Liver (tissue), 8 donors: ENCODE measurements at regions not wholly inside any gene's neighbourhood (a gene's known extent, or its start where the extent isn't known, plus 50 kb on each side); places are given as distances from the start of the nearest gene placed in this dataset.

Experiments used
- DNase-seq: peaks from one replicate; pipeline ENCODE4 v3.0.0-alpha.2; 2017; ENCODE audit warnings: low spot score
- H3K27ac ChIP-seq, 2 donors: one replicate each; pipeline ENCODE4 v1.7.0; 2013; ENCODE audit warnings: inconsistent platforms in 2 of 2, low read length in 2 of 2, control low read depth in 1 of 2, low read depth in 1 of 2, mild to moderate bottlenecking in 1 of 2
- H3K27me3 ChIP-seq, 4 donors: one replicate each; pipeline versions ENCODE4 v1.6.1 to v1.7.0; 2013; ENCODE audit warnings: low read length in 3 of 4, inconsistent platforms in 1 of 4, mild to moderate bottlenecking in 1 of 4, moderate library complexity in 1 of 4; ENCODE audit not compliant: control insufficient read depth in 4 of 4, insufficient read depth in 4 of 4
- H3K36me3 ChIP-seq, 4 donors: one replicate each; pipeline versions ENCODE4 v1.6.1 to v1.7.0; 2013; ENCODE audit warnings: low read length in 3 of 4, mild to moderate bottlenecking in 3 of 4, low read depth in 1 of 4, moderate library complexity in 1 of 4; ENCODE audit not compliant: control insufficient read depth in 4 of 4, insufficient read depth in 3 of 4
- H3K4me1 ChIP-seq, 4 donors: one replicate each; pipeline versions ENCODE4 v1.6.1 to v1.7.0; 2013; ENCODE audit warnings: low read length in 3 of 4, mild to moderate bottlenecking in 3 of 4, moderate library complexity in 1 of 4; ENCODE audit not compliant: control insufficient read depth in 4 of 4, insufficient read depth in 4 of 4
- H3K4me3 ChIP-seq, 3 donors: one replicate each; pipeline versions ENCODE4 v1.6.1 to v1.7.0; 2013; ENCODE audit warnings: low read length in 3 of 3, control low read depth in 1 of 3, low read depth in 1 of 3, mild to moderate bottlenecking in 1 of 3
- H3K9ac ChIP-seq, 2 donors: one replicate each; pipeline ENCODE4 v1.7.0; 2013; ENCODE audit warnings: low read length in 2 of 2, mild to moderate bottlenecking in 2 of 2, moderate library complexity in 2 of 2, control low read depth in 1 of 2, low read depth in 1 of 2
- H3K9me3 ChIP-seq, 4 donors: one replicate each; pipeline versions ENCODE4 v1.6.1 to v1.7.0; 2013; ENCODE audit warnings: low read length in 3 of 4; ENCODE audit not compliant: control insufficient read depth in 4 of 4
- ATF3 ChIP-seq: IDR thresholded peaks from 2 replicates; pipeline ENCODE4 v1.6.1; 2016; ENCODE audit warnings: antibody characterized with exemption
- EGR1 ChIP-seq, 2 donors: IDR thresholded peaks; 2 replicates each; pipeline ENCODE4 v1.6.1; 2016 to 2018; ENCODE audit warnings: antibody characterized with exemption in 2 of 2, low read depth in 2 of 2
- FOXA1 ChIP-seq: IDR thresholded peaks from 2 replicates; pipeline ENCODE4 v1.6.1; 2016; ENCODE audit warnings: antibody characterized with exemption
- FOXA2 ChIP-seq: IDR thresholded peaks from 2 replicates; pipeline ENCODE4 v1.6.1; 2016; ENCODE audit warnings: antibody characterized with exemption
- GABPA ChIP-seq, 2 donors: IDR thresholded peaks in 1 of 2; conservative IDR thresholded peaks in 1 of 2; 2 replicates each; pipeline ENCODE4 v1.6.1; 2016; ENCODE audit warnings: antibody characterized with exemption in 2 of 2, mild to moderate bottlenecking in 1 of 2, moderate library complexity in 1 of 2
- HNF4A ChIP-seq, 2 donors: conservative IDR thresholded peaks; 2 replicates each; pipeline ENCODE4 v1.6.1; 2016; ENCODE audit warnings: antibody characterized with exemption in 2 of 2, mild to moderate bottlenecking in 2 of 2
- HNF4G ChIP-seq: IDR thresholded peaks from 2 replicates; pipeline ENCODE4 v1.6.1; 2016; ENCODE audit warnings: antibody characterized with exemption
- JUND ChIP-seq, 2 donors: IDR thresholded peaks; 2 replicates each; pipeline ENCODE4 v1.6.1; 2016; ENCODE audit warnings: antibody characterized with exemption in 2 of 2
- NR2F2 ChIP-seq: IDR thresholded peaks from 2 replicates; pipeline ENCODE4 v1.6.1; 2016; ENCODE audit warnings: antibody characterized with exemption
- RAD21 ChIP-seq, 2 donors: IDR thresholded peaks; 2 replicates each; pipeline ENCODE4 v1.6.1; 2016; ENCODE audit warnings: antibody characterized with exemption in 2 of 2, mild to moderate bottlenecking in 2 of 2
- REST ChIP-seq: IDR thresholded peaks from 2 replicates; pipeline ENCODE4 v1.6.1; 2016; ENCODE audit warnings: antibody characterized with exemption, mild to moderate bottlenecking
- RXRA ChIP-seq, 2 donors: IDR thresholded peaks; 2 replicates each; pipeline ENCODE4 v1.6.1; 2017 to 2018; ENCODE audit warnings: antibody characterized with exemption in 2 of 2, mild to moderate bottlenecking in 1 of 2
- SP1 ChIP-seq: IDR thresholded peaks from 2 replicates; pipeline ENCODE4 v1.6.1; 2018; ENCODE audit warnings: antibody characterized with exemption, mild to moderate bottlenecking
- TAF1 ChIP-seq: conservative IDR thresholded peaks from 2 replicates; pipeline ENCODE4 v1.6.1; 2016; ENCODE audit warnings: antibody characterized with exemption, mild to moderate bottlenecking
- YY1 ChIP-seq: IDR thresholded peaks from 2 replicates; pipeline ENCODE4 v1.6.1; 2016; ENCODE audit warnings: antibody characterized with exemption, mild to moderate bottlenecking
- WGBS: extraction: QIAGEN DNeasy Blood & Tissue Kit; methylation state at CpG from one replicate; pipeline ENCODE4 v1.1.7; 2013; 5-methylcytosine and 5-hydroxymethylcytosine counted together
- TF ChIP-seq, protein P1 (sequence below): IDR thresholded peaks from 2 replicates; pipeline ENCODE4 v1.6.1; 2016; ENCODE audit warnings: antibody characterized with exemption
- TF ChIP-seq, protein P2 (sequence below): IDR thresholded peaks from 2 replicates; pipeline ENCODE4 v1.6.1; 2016; ENCODE audit warnings: antibody characterized with exemption
- TF ChIP-seq, protein P3 (sequence below): fragments of 150-350 bp; IDR thresholded peaks from 2 replicates; pipeline ENCODE4 v1.5.1; 2017; ENCODE audit warnings: improper control_type of control experiment, low read depth, low read length; ENCODE audit not compliant: missing input control
- donor health status: healthy.
- donor health status: healthy.
- donor health status: healthy.
- donor health status: healthy.
- donor health status: healthy.

DNA sequence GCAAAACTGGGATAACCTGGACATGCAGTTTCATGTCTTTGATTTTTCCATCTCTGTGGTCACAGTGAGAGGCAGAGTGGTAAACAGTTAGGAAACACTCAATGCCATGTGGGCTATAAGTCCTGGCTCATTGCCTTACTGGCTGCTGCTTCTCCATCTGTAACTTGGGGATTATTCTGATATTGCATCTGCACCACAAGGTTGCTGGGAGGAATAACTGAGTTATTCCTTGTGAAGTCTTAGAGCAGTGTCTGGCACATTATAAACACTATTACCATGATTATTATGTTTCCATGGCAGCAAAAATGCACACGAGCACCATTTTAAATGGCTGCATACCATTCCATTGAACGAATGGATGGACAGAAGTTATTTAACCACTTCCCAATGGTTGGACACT lies 111.7 kb upstream of the CDH5 start:
- Histone ChIP-seq H3K9ac (no peak overlapping the region), H3K27me3 (peaks cover 0 to 2% (median 0%) of the 10 kb centered on the region in 4 donors), H3K27ac (no peak overlapping the region), H3K36me3 (no peaks in the 10 kb centered on the region), H3K4me3 (no peak overlapping the region), H3K4me1 (no peaks in the 10 kb centered on the region), H3K9me3 (no peaks in the 10 kb centered on the region)
- WGBS = 67% methylated on average over 2 of the region's 2 CpGs
- TF ChIP-seq RAD21 (IDR thresholded peaks at IDR 0.05) (no peak), SP1 (no peak), FOXA2 (no peak), RXRA (IDR thresholded peaks at IDR 0.05) (no peak), ATF3 (no peak), REST (no peak), JUND (IDR thresholded peaks at IDR 0.05) (no peak), NR2F2 (no peak), HNF4G (no peak), GABPA (IDR thresholded peaks at IDR 0.05 in 1 of 2, conservative IDR thresholded peaks at IDR 0.05 in 1 of 2) (no peak), EGR1 (IDR thresholded peaks at IDR 0.05; ENCODE audit: low read depth in 2 of 2) (no peak), TAF1 (no peak), HNF4A (conservative IDR thresholded peaks at IDR 0.05) (no peak), YY1 (no peak), FOXA1 (no peak)
- TF ChIP-seq, protein P1, sequence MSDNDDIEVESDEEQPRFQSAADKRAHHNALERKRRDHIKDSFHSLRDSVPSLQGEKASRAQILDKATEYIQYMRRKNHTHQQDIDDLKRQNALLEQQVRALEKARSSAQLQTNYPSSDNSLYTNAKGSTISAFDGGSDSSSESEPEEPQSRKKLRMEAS = no peak
- TF ChIP-seq, protein P2, sequence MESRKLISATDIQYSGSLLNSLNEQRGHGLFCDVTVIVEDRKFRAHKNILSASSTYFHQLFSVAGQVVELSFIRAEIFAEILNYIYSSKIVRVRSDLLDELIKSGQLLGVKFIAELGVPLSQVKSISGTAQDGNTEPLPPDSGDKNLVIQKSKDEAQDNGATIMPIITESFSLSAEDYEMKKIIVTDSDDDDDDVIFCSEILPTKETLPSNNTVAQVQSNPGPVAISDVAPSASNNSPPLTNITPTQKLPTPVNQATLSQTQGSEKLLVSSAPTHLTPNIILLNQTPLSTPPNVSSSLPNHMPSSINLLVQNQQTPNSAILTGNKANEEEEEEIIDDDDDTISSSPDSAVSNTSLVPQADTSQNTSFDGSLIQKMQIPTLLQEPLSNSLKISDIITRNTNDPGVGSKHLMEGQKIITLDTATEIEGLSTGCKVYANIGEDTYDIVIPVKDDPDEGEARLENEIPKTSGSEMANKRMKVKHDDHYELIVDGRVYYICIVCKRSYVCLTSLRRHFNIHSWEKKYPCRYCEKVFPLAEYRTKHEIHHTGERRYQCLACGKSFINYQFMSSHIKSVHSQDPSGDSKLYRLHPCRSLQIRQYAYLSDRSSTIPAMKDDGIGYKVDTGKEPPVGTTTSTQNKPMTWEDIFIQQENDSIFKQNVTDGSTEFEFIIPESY = no peak
- TF ChIP-seq, protein P3, sequence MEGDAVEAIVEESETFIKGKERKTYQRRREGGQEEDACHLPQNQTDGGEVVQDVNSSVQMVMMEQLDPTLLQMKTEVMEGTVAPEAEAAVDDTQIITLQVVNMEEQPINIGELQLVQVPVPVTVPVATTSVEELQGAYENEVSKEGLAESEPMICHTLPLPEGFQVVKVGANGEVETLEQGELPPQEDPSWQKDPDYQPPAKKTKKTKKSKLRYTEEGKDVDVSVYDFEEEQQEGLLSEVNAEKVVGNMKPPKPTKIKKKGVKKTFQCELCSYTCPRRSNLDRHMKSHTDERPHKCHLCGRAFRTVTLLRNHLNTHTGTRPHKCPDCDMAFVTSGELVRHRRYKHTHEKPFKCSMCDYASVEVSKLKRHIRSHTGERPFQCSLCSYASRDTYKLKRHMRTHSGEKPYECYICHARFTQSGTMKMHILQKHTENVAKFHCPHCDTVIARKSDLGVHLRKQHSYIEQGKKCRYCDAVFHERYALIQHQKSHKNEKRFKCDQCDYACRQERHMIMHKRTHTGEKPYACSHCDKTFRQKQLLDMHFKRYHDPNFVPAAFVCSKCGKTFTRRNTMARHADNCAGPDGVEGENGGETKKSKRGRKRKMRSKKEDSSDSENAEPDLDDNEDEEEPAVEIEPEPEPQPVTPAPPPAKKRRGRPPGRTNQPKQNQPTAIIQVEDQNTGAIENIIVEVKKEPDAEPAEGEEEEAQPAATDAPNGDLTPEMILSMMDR = no peak
- no peak for DNase-seq

GRCh38 chr16:66254106-66254505 lies 112.4 kb upstream of the CDH5 start:
- H3K27ac ChIP-seq = no peak overlapping the region
- no peaks in the 10 kb centered on the region for H3K36me3 ChIP-seq
- H3K27me3 ChIP-seq = peaks cover 0 to 3% (median 0%) of the 10 kb centered on the region in 4 donors
- H3K4me1 ChIP-seq = no peaks in the 10 kb centered on the region
- WGBS = 73% methylated on average over 2 of the region's 2 CpGs
- no peak overlapping the region for H3K9ac ChIP-seq
- no peaks in the 10 kb centered on the region for H3K9me3 ChIP-seq
- no peak overlapping the region for H3K4me3 ChIP-seq
- no peak for DNase-seq
- no peak for TF ChIP-seq RXRA (IDR thresholded peaks at IDR 0.05)
- TF ChIP-seq, protein P3 = no peak
- TF ChIP-seq HNF4A (conservative IDR thresholded peaks at IDR 0.05) = no peak
- TF ChIP-seq ATF3 = no peak
- TF ChIP-seq, protein P2 = no peak
- TF ChIP-seq FOXA1 = no peak
- TF ChIP-seq HNF4G = no peak
- TF ChIP-seq RAD21 (IDR thresholded peaks at IDR 0.05) = no peak
- no peak for TF ChIP-seq GABPA (IDR thresholded peaks at IDR 0.05 in 1 of 2, conservative IDR thresholded peaks at IDR 0.05 in 1 of 2)
